DMS114 treated with DMSO at 0.1 percent for 48 hours (cell line): ENCODE measurements at regions not wholly inside any gene's neighbourhood (a gene's known extent, or its start where the extent isn't known, plus 50 kb on each side); places are given as distances from the start of the nearest gene placed in this dataset.

Experiments
- DNase-seq: peaks from one replicate; lab custom pipeline; 2025; ENCODE audit not compliant: unreplicated experiment; lab: John Stamatoyannopoulos, UW

- no peak for DNase-seq
These were observed 150.2 kb upstream of the CBLB start for GRCh38 chr3:106018929-106019550.

DNA sequence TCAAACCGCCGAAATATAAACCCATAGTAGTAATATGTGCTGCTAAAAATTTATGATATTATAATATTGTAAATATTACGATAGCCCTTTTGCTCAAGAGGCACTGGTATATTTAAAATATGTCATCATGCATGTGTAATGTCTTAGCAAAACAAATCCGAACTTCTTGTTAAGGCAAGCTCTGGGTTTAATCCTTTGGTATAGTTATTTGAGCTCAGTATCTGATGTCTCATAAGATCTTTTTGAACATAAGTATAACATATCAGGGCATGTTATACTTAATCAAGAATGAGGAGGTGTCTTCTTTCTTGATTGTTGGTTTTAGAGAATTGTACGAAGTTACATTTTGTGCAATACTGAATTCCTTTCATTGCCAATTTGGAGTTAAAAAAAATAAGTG is 154.1 kb upstream of the CBLB start:
- DNase-seq: no peak

DNA sequence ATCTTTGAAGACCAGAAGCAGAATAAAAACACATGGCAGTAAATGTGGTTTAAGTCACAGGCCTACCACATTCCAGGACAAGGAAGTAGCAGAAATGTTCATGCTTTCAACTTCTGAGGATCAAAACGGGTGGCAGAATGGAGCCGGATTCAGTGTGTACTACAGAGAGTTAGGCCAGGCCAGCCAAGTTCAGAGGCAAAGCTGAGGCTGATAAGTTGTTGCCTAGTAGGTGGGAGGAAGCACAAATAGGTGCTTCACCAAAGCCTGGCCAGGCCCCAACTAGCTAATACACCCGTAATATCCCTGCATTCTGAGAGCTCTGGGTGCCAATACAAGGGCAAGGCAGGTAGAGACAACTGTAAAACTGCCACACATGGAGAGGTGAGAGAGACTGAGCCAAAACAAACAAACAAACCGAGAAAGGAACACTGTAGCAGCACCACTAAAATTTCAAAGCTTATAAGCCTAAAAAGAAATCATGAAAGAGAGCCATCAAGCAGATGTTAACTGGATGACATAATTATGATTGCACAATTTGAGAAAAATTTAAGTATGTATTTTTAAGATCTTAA is 156.4 kb upstream of the CBLB start:
- no peak for DNase-seq

GRCh38 chr3:106029954-106030626 is 161.3 kb upstream of the CBLB start:
- no peak for DNase-seq

GRCh38 chr3:106030627-106030963 is 161.8 kb upstream of the CBLB start:
- DNase-seq: no peak

DNA sequence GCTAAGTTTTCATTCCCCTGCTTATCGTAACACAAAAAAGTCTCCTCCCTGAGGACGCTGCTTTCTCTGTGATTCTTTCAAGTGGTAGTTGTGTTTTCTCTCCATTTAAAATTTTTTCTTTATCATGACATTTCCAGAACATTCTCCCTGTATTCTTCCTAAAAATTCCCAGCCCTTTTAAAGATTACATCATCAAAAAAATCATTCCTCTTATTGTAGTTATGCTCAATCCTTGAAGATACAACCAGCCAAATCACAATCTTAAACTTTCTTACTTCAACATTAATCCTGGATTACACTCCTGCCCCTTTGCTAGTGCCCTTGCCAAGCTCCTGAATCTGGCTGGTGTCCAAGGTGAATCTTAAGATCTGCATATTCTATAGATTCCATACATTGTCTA is 163.7 kb upstream of the CBLB start:
- DNase-seq: no peak

DNA sequence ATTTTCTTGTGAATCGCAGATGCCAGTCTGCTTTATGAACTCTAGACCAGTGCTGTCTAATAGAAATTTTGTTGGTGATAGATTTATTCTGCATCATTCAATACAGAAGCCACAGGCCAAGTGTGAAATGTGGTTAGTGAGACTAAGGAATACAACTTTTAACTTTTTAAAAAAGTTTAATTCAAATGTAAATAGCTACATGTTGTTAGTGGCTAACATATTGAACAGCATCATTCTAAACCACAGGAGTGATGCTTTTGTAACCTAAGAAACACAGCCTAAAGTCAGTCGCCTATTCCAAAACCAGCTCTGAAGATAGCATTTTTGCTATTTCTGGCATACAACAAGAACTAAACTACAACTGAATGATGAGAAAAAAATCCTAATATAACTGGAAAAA is 164.8 kb upstream of the CBLB start:
- no peak for DNase-seq

DNA sequence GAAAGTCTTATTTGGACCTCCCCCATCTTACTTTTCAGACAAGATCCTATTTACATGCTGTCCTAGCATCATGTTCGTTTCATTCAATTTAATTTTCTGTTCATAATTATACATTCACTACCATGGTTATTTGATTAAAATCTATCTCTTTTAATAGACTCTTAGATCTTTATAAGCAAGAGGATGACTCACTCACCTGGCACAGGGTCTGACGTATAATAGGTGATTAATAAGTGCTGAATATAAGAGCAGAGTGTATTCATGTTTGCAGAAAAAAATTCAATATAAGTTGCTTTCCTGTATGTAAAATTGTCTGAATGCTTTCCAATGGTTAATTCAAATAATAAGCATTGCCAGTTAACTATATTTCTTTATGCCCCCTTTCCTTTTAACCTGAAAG is 165.5 kb upstream of the CBLB start:
- DNase-seq: no peak

DNA sequence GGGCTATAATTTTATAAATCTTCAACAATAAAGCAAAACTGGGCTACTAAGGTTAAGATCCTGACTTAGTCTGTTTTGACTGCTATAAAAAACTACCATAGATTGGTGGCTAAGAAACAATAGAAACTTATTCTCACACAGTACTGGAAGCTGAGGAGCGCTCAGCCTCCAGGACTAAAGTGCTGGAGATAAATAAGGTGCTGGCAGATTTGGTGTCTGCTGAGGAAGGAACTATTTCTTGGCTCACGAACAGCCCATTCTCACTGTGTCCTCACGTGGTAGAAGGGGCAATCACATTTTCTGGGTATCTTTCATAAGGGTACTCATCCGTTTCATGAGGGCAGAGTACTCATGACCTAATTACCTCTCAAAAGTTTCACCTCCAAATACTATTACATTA is 166.8 kb upstream of the CBLB start:
- no peak for DNase-seq

DNA sequence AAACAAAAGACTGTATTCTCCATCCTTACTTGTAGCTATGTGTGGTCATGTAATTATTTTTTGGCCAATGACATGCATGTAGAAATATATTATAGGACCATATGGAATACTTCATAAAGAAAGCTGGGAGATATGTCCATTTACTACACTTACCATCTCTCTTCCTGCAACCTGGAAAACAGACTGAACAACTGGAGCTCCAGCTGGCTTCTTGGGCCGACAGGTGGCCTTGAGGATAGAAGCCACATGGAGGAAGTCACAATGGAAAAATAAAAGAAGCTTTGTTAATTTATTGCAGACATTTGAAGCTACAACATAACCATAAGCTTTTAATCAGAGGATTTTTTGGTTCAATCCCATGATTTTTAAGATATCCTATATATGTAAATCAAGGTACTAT is 167.9 kb upstream of the CBLB start:
- DNase-seq: no peak

GRCh38 chr3:106047221-106047620 is 178.4 kb upstream of the CBLB start:
- DNase-seq: no peak

- no peak for DNase-seq
These were observed 180.2 kb upstream of the CBLB start for GRCh38 chr3:106048946-106049481.

GRCh38 chr3:106049821-106050220 is 181.0 kb upstream of the CBLB start:
- DNase-seq: no peak

DNA sequence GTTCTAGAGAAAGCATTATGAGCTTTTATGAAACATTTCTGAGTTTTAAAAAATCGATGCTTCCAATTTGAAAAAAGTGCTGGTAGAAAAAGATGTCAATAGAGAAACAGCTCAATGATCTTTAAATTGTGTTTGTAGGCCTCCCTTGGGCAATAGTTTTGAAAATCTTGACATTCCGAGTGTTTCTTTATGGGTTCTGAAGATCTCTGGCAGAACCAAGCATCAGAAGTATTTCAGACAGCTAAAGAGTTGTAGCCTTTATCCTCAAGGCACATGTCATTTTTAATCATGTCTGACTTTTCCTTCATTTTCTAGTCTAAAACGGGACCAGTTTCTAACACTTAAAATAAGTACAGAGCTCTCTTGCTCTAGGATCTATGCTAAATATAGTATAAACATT is 188.1 kb upstream of the CBLB start:
- DNase-seq: no peak

DNA sequence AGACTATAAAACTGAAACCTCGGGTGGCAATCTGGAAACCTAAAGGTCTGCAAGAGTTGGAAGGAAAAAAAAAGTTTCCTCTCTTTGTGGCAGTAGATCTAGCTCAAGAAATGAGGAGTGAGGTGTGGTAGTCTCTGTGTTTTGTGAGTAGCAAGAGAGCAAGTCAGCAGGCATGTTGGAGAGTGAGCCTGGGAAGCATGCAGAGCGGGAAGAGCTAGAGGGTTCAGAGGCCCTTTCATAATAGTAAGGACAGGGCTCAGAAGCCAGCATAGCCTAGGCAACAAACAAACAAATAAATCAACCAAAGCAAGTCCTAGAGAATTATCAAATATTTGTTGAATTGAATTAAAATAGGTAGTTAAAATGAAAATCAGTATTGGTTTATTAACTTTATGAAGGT is 189.7 kb upstream of the CBLB start:
- DNase-seq: no peak

GRCh38 chr3:106059953-106060517 is 191.2 kb upstream of the CBLB start:
- no peak for DNase-seq

DNA sequence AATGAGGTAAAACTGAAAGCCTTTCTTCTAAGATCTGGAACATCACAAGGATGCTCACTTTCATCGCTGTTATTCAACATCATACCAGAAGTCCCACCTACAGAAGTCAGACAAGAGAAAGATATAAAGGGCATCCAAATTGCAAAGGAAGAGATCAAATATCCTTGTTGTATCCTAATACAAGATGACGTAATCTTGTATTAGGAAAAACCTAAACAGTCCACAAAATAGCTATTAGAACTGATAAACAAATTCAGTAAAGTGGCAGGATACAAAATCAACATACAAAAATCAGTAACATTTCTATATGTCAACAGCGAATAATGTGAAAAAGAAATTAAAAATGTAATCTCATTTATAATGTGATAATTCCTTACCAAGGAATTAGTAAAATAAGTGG is 195.1 kb upstream of the CBLB start:
- no peak for DNase-seq

- DNase-seq: no peak
These were observed 197.0 kb upstream of the CBLB start for GRCh38 chr3:106065831-106066230.

GRCh38 chr3:106067711-106068110 is 198.9 kb upstream of the CBLB start:
- no peak for DNase-seq

DNA sequence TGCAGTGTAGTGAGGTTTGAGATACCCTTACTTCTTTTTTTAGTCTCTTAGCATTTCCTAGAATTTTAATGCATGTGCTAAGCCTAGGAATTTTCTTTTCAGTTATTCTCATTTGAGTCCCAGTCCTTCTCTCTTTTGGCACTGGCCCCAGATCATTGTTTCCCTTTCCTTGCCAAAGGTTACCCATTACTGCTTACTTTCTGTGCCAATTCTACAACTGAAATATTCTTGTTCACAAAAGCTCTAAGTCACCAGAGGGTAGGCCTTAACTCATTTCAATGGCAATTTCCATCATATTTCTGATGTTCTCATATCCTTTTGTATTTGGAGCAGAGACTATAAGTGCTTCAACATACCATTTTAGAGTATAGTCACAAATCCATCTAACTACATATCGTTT is 199.6 kb upstream of the CBLB start:
- DNase-seq: no peak

GRCh38 chr3:106068795-106069194 is 200.0 kb upstream of the CBLB start:
- DNase-seq: no peak

GRCh38 chr3:106070187-106070586 is 201.4 kb upstream of the CBLB start:
- no peak for DNase-seq
